SK-N-SH (cell line): ENCODE measurements at regions not wholly inside any gene's neighbourhood (a gene's known extent, or its start where the extent isn't known, plus 50 kb on each side); places are given as distances from the start of the nearest gene placed in this dataset.

ENCODE experiments used
- CTCF ChIA-PET: fragments of 300-600, 350-600 bp; formaldehyde crosslinking; extraction: SDS; loops from one replicate; lab custom pipeline; 2021; lab: Yijun Ruan, JAX
- POLR2A ChIA-PET: fragments of 350-600 bp; sonication (Branson Sonifier 250); formaldehyde crosslinking; extraction: SDS; loops from one replicate; lab custom pipeline; 2020; ENCODE audit warnings: antibody characterized with exemption, inconsistent platforms; lab: Yijun Ruan, JAX
- DNase-seq: peaks from one replicate; pipeline ENCODE4 v3.0.0; 2012
- H2AFZ ChIP-seq: fragments of 200-600 bp; sonication (generic); 2 replicates; pipeline ENCODE4 v1.8.1; 2016; ENCODE audit warnings: antibody characterized with exemption, mild to moderate bottlenecking, low read depth
- H3F3A ChIP-seq: fragments of 200-600 bp; sonication (generic); replicated peaks from 2 replicates; pipeline ENCODE3; 2016; ENCODE audit warnings: antibody characterized with exemption, mild to moderate bottlenecking; ENCODE audit not compliant: insufficient read depth
- H3K27ac ChIP-seq, 2 experiments: fragments of 200-500 bp in 1 of 2; fragments of 200-600 bp in 1 of 2; sonication (Bioruptor generic) in 1 of 2; sonication (generic), shearing (Covaris generic) in 1 of 2; 2 replicates each; pipeline versions ENCODE4 v1.5.1 to v1.6.1; 2014 to 2016; ENCODE audit warnings: low read depth in 2 of 2, inconsistent platforms in 1 of 2, low read length in 1 of 2, mild to moderate bottlenecking in 1 of 2, mixed read lengths in 1 of 2
- H3K27me3 ChIP-seq: fragments of 200-600 bp; sonication (generic), shearing (Covaris generic); 2 replicates; pipeline ENCODE4 v1.6.1; 2016; ENCODE audit warnings: mixed run types; ENCODE audit not compliant: insufficient read depth
- H3K36me3 ChIP-seq, 2 experiments: fragments of 200-500 bp in 1 of 2; fragments of 200-600 bp in 1 of 2; sonication (Bioruptor generic) in 1 of 2; sonication (generic) in 1 of 2; replicated peaks in 1 of 2; 2 replicates each; pipeline versions ENCODE3 to v1.5.1; 2014 to 2016; ENCODE audit warnings: low read length in 1 of 2, mild to moderate bottlenecking in 1 of 2; ENCODE audit not compliant: insufficient read depth in 2 of 2, control insufficient read depth in 1 of 2
- H3K4me1 ChIP-seq, 2 experiments: fragments of 200-500 bp in 1 of 2; fragments of 200-600 bp in 1 of 2; sonication (Bioruptor generic) in 1 of 2; sonication (generic), shearing (Covaris generic) in 1 of 2; 2 replicates each; pipeline versions ENCODE4 v1.5.1 to v1.6.1; 2014 to 2016; ENCODE audit warnings: low read depth in 1 of 2, low read length in 1 of 2, mixed run types in 1 of 2; ENCODE audit not compliant: insufficient read depth in 2 of 2, control insufficient read depth in 1 of 2
- H3K4me2 ChIP-seq: fragments of 200-600 bp; sonication (generic), shearing (Covaris generic); 2 replicates; pipeline ENCODE4 v1.6.1; 2017; ENCODE audit warnings: mixed run types
- H3K4me3 ChIP-seq, 2 experiments: fragments of 200-500 bp in 1 of 2; fragments of 200-600 bp in 1 of 2; sonication (Bioruptor generic) in 1 of 2; sonication (generic), shearing (Covaris generic) in 1 of 2; 2 replicates each; pipeline versions ENCODE4 v1.5.1 to v1.8.1; 2014 to 2016; ENCODE audit warnings: low read depth in 2 of 2, inconsistent platforms in 1 of 2, low read length in 1 of 2, mild to moderate bottlenecking in 1 of 2, mixed read lengths in 1 of 2, moderate library complexity in 1 of 2
- H3K79me2 ChIP-seq: fragments of 200-600 bp; sonication (generic); 2 replicates; pipeline ENCODE4 v1.8.1; 2017; ENCODE audit warnings: mild to moderate bottlenecking; ENCODE audit not compliant: insufficient read depth
- H3K9ac ChIP-seq: fragments of 200-600 bp; sonication (generic); 2 replicates; pipeline ENCODE4 v1.6.1; 2017; ENCODE audit warnings: mixed run types
- H3K9me2 ChIP-seq: fragments of 200-600 bp; sonication (generic); 2 replicates; pipeline ENCODE4 v1.6.1; 2017; ENCODE audit warnings: mixed run types
- H3K9me3 ChIP-seq: fragments of 200-600 bp; sonication (generic); 2 replicates; pipeline ENCODE4 v1.6.1; 2017; ENCODE audit warnings: mixed run types, mild to moderate bottlenecking, moderate library complexity
- H4K20me1 ChIP-seq: fragments of 200-600 bp; sonication (generic); 2 replicates; pipeline ENCODE4 v1.6.1; 2017; ENCODE audit warnings: mild to moderate bottlenecking, mixed run types; ENCODE audit not compliant: insufficient read depth
- CHD2 ChIP-seq: fragments of 150-350 bp; IDR thresholded peaks from 2 replicates; pipeline ENCODE4 v1.6.1; 2018; ENCODE audit warnings: low read length; ENCODE audit not compliant: partially characterized antibody
- ELF1 ChIP-seq: IDR thresholded peaks from 2 replicates; pipeline ENCODE4 v1.4.0; 2012
- EP300 ChIP-seq, 2 experiments: IDR thresholded peaks; 2 replicates each; pipeline versions ENCODE4 v1.4.0 to v1.6.1; 2012; ENCODE audit warnings: borderline replicate concordance in 1 of 2, low read depth in 1 of 2, low read length in 1 of 2
- FOSL2 ChIP-seq: IDR thresholded peaks from 2 replicates; pipeline ENCODE4 v1.4.0; 2012; ENCODE audit warnings: low read depth, mild to moderate bottlenecking, moderate library complexity, borderline replicate concordance
- FOXJ3 ChIP-seq: sonication (generic); formaldehyde crosslinking; IDR thresholded peaks from 2 replicates; pipeline ENCODE4 v1.5.1; 2020; ENCODE audit warnings: mild to moderate bottlenecking, missing genetic modification reagents
- GATA2 ChIP-seq: sonication (generic); formaldehyde crosslinking; IDR thresholded peaks from 2 replicates; pipeline ENCODE4 v1.5.0; 2020; ENCODE audit warnings: mild to moderate bottlenecking, missing genetic modification reagents
- JUND ChIP-seq: IDR thresholded peaks from 2 replicates; pipeline ENCODE4 v1.4.0; 2012
- MAX ChIP-seq: IDR thresholded peaks from 2 replicates; pipeline ENCODE4 v1.4.0; 2012; ENCODE audit warnings: low read depth
- MEF2A ChIP-seq: IDR thresholded peaks from 2 replicates; pipeline ENCODE4 v1.4.0; 2012; ENCODE audit warnings: low read depth, borderline replicate concordance
- MXI1 ChIP-seq: IDR thresholded peaks from 2 replicates; pipeline ENCODE4 v1.6.1; 2012; ENCODE audit warnings: mild to moderate bottlenecking, low read depth, low read length, improper control_type of control experiment
- NRF1 ChIP-seq: IDR thresholded peaks from 2 replicates; pipeline ENCODE4 v1.6.1; 2012; ENCODE audit warnings: low read depth, mild to moderate bottlenecking, low read length
- PBX3 ChIP-seq: IDR thresholded peaks from 2 replicates; pipeline ENCODE4; 2012
- RAD21 ChIP-seq: IDR thresholded peaks from 2 replicates; pipeline ENCODE4 v1.6.1; 2012; ENCODE audit warnings: mild to moderate bottlenecking, low read length
- RFX5 ChIP-seq: IDR thresholded peaks from 2 replicates; pipeline ENCODE4 v1.6.1; 2012; ENCODE audit warnings: mild to moderate bottlenecking, improper control_type of control experiment, low read length
- RXRA ChIP-seq: IDR thresholded peaks from 2 replicates; pipeline ENCODE4 v1.4.0; 2012; ENCODE audit warnings: low read depth, mild to moderate bottlenecking, borderline replicate concordance
- SIN3A ChIP-seq: IDR thresholded peaks from 2 replicates; pipeline ENCODE4 v1.6.1; 2012; ENCODE audit warnings: low read depth, mild to moderate bottlenecking, low read length, moderate library complexity, borderline replicate concordance
- SMC3 ChIP-seq: IDR thresholded peaks from 2 replicates; pipeline ENCODE4 v1.6.1; 2012; ENCODE audit warnings: low read depth, low read length, improper control_type of control experiment
- TAF1 ChIP-seq: IDR thresholded peaks from 2 replicates; pipeline ENCODE4 v1.6.1; 2012; ENCODE audit warnings: low read depth, mild to moderate bottlenecking, low read length, moderate library complexity, borderline replicate concordance
- TEAD4 ChIP-seq: IDR thresholded peaks from 2 replicates; pipeline ENCODE4 v1.4.0; 2012; ENCODE audit warnings: mild to moderate bottlenecking, borderline replicate concordance; ENCODE audit not compliant: insufficient read depth
- YY1 ChIP-seq: IDR thresholded peaks from 2 replicates; pipeline ENCODE4 v1.4.0; 2012; ENCODE audit warnings: low read depth, mild to moderate bottlenecking
- WGBS: methylation state at CpG from one replicate; pipeline ENCODE4 v1.1.6; 2017; ENCODE audit warnings: low lambda C conversion rate; 5-methylcytosine and 5-hydroxymethylcytosine counted together
- TF ChIP-seq, protein P1 (sequence below): IDR thresholded peaks from 2 replicates; pipeline ENCODE4 v1.6.1; 2012; ENCODE audit warnings: mild to moderate bottlenecking, low read depth, low read length, moderate library complexity
- TF ChIP-seq, protein P2 (sequence below): fragments of 150-350 bp; IDR thresholded peaks from 2 replicates; pipeline ENCODE4 v1.6.1; 2017; ENCODE audit warnings: antibody characterized with exemption, low read length, low read depth, borderline replicate concordance

GRCh38 chr7:93823621-93824020 is 66.9 kb downstream of the TFPI2 start:
- H3K27me3 ChIP-seq, result no peaks in the 10 kb centered on the region
- no peak for DNase-seq
- H3K9ac ChIP-seq, result no peak overlapping the region
- no peaks in the 10 kb centered on the region for H3K79me2 ChIP-seq
- 75% methylated on average over 1 of the region's 1 CpG for WGBS
- POLR2A ChIA-PET, result no interaction called here
- H3K36me3 ChIP-seq, result no peaks in the 10 kb centered on the region
- H2AFZ ChIP-seq, result no peak overlapping the region
- no peaks in the 10 kb centered on the region for H3F3A ChIP-seq
- H3K9me3 ChIP-seq, result no peaks in the 10 kb centered on the region
- CTCF ChIA-PET, result interaction anchor here (0.6 to 1.6 kb wide), 2 partner anchors 10 to 717 kb away, joined by 3 to 5 read pairs; no protein-coding TSS in a partner anchor
- H4K20me1 ChIP-seq, result no peaks in the 10 kb centered on the region
- H3K9me2 ChIP-seq, result 0 out of 2 replicates have a peak, but pooled peaks cover 3% of the 10 kb centered on the region
- H3K27ac ChIP-seq, result no peak overlapping the region
- no peak overlapping the region for H3K4me2 ChIP-seq
- TF ChIP-seq RFX5 (no peak), RXRA (no peak), CHD2 (no peak), MEF2A (no peak), EP300 (IDR thresholded peaks at IDR 0.05; ENCODE audit: borderline replicate concordance in 1 of 2, low read depth in 1 of 2, low read length in 1 of 2) (no peak), GATA2 (CRISPR knock-in tag) (no peak), MXI1 (no peak), FOXJ3 (CRISPR knock-in tag) (no peak), SIN3A (no peak), NRF1 (no peak), JUND (no peak), TEAD4 (no peak), SMC3 (no peak), TAF1 (no peak), FOSL2 (no peak)
- TF ChIP-seq, protein P1, sequence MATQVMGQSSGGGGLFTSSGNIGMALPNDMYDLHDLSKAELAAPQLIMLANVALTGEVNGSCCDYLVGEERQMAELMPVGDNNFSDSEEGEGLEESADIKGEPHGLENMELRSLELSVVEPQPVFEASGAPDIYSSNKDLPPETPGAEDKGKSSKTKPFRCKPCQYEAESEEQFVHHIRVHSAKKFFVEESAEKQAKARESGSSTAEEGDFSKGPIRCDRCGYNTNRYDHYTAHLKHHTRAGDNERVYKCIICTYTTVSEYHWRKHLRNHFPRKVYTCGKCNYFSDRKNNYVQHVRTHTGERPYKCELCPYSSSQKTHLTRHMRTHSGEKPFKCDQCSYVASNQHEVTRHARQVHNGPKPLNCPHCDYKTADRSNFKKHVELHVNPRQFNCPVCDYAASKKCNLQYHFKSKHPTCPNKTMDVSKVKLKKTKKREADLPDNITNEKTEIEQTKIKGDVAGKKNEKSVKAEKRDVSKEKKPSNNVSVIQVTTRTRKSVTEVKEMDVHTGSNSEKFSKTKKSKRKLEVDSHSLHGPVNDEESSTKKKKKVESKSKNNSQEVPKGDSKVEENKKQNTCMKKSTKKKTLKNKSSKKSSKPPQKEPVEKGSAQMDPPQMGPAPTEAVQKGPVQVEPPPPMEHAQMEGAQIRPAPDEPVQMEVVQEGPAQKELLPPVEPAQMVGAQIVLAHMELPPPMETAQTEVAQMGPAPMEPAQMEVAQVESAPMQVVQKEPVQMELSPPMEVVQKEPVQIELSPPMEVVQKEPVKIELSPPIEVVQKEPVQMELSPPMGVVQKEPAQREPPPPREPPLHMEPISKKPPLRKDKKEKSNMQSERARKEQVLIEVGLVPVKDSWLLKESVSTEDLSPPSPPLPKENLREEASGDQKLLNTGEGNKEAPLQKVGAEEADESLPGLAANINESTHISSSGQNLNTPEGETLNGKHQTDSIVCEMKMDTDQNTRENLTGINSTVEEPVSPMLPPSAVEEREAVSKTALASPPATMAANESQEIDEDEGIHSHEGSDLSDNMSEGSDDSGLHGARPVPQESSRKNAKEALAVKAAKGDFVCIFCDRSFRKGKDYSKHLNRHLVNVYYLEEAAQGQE, result no peak
- H3K4me1 ChIP-seq, result no peaks in the 10 kb centered on the region; a peak in 1 of 4 replicates
- H3K4me3 ChIP-seq, result no peak overlapping the region

- Histone ChIP-seq H3K9ac (no peak overlapping the region), H2AFZ (0 out of 2 replicates have a peak overlapping the region, but pooled peaks have one; percentile 7), H3K4me2 (no peak overlapping the region), H4K20me1 (no peaks in the 10 kb centered on the region), H3K9me2 (0 out of 2 replicates have a peak, but pooled peaks cover 3% of the 10 kb centered on the region), H3K9me3 (no peaks in the 10 kb centered on the region), H3K27me3 (no peaks in the 10 kb centered on the region), H3F3A (peaks cover 4% of the 10 kb centered on the region), H3K4me3 (no peak overlapping the region), H3K79me2 (no peaks in the 10 kb centered on the region), H3K4me1 (no peaks in the 10 kb centered on the region), H3K36me3 (no peaks in the 10 kb centered on the region), H3K27ac (no peak overlapping the region)
- ChIA-PET POLR2A (no interaction called here), CTCF (no interaction called here)
- WGBS, result 27% methylated on average over 1 of the region's 1 CpG
- no peak for DNase-seq
- no peak for TF ChIP-seq YY1
- no peak for TF ChIP-seq RAD21
- TF ChIP-seq, protein P2, sequence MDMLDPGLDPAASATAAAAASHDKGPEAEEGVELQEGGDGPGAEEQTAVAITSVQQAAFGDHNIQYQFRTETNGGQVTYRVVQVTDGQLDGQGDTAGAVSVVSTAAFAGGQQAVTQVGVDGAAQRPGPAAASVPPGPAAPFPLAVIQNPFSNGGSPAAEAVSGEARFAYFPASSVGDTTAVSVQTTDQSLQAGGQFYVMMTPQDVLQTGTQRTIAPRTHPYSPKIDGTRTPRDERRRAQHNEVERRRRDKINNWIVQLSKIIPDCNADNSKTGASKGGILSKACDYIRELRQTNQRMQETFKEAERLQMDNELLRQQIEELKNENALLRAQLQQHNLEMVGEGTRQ, result no peak
- TF ChIP-seq MAX, result no peak
- no peak for TF ChIP-seq PBX3
- TF ChIP-seq ELF1, result no peak
Observed at GRCh38 chr7:93821463-93821862, 69.1 kb downstream of the TFPI2 start.
